TTC549 (cell line): ENCODE measurements at regions not wholly inside any gene's neighbourhood (a gene's known extent, or its start where the extent isn't known, plus 50 kb on each side); places are given as distances from the start of the nearest gene placed in this dataset.
"Not testable (repeated sequence)": the region's sequence is repeated elsewhere in the genome, so short reads cannot be mapped to it uniquely, and the experiment has no call there.

Experiments used
- FAIRE-seq: peaks from 2 replicates; lab custom pipeline; 2012; peaks lifted over from hg19 to GRCh38; lab: Jason Lieb, UNC

GRCh38 chr5:111942661-111943401 is 185.8 kb upstream of the NREP start:
- FAIRE-seq = no peak

GRCh38 chr5:111942201-111942600 is 185.2 kb upstream of the NREP start:
- FAIRE-seq = no peak

DNA sequence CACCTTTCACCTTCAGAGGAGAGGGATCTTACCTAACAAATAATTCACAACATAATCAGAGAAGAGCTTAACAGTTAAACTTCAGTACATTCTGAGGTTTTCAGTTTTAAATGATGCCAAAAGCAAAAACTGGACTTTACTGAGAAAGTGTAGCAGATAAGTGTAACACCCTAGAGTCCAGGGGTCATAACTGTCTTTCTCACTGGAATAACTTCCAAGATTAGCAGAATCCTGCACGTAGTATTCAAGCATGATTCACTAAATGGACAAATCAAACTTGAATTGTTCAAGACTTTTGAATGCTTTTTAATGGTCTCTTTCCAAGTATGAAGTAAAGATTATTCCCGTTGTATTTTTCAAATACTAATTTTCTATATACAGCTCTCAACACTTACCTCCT is 180.1 kb upstream of the NREP start:
- FAIRE-seq = no peak

DNA sequence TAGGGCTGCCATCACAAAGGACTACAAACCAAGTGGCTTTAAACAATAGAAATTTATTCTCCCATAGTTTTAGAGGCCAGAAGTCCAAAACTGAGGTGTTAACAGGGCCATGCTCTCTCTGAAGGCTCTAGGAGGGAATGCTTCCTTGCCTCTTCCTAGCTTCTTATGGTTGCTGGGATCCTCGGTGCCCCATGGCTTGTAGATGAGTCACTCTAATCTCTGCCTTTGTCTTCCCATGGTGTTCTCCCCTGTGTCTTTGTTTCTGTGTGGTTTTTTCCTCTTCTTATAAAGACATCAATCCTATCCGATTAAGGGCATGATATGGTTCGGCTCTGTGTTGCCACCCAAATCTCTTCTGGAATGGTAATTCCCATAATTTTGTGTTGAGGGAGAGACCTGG is 178.8 kb upstream of the NREP start:
- no peak for FAIRE-seq

GRCh38 chr5:111935009-111935408 is 178.0 kb upstream of the NREP start:
- FAIRE-seq = no peak

- FAIRE-seq = no peak
Measured at GRCh38 chr5:111934511-111934910, 177.5 kb upstream of the NREP start.

DNA sequence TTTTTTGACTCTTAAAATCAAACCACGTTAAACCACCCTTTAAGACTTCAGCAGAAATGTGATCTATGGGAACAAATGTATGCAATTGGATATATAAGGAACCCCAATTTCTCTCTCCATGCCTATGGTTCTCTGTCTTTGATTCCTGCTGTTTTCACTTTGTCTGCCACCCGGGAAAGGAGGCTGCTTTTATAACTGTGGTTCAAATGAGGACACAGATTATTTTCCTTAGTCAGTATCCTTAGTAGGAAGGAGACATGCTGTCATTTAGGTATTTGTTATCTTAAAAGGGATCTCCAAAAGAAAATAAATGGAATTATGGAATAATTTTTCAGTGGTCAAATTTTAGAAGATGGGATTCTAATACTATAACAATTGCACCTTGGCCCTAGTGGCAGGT is 176.1 kb upstream of the NREP start:
- FAIRE-seq = no peak

GRCh38 chr5:111932628-111933027 is 175.6 kb upstream of the NREP start:
- FAIRE-seq = no peak

- no peak for FAIRE-seq
Measured at GRCh38 chr5:111932199-111932598, 175.2 kb upstream of the NREP start.

DNA sequence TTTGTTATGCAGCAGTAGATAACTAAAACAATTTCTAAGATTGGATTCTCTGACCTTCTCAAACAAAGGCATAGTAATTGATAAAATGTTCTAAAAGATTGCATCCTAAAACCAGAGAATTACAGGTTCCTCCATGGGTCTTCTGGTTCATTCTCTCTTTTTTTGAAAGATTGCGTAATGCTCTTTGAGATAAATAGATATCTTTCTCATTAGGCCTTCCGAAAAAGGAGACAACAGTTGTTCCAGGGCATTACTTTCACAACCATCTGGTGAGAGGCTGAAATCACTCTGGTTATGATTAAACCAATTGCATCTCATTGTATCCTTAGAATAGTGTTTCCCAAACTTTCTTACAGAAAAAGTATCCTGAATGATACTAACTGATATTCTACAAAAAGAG is 174.7 kb upstream of the NREP start:
- no peak for FAIRE-seq

GRCh38 chr5:111930905-111931461 is 174.0 kb upstream of the NREP start:
- FAIRE-seq = no peak

DNA sequence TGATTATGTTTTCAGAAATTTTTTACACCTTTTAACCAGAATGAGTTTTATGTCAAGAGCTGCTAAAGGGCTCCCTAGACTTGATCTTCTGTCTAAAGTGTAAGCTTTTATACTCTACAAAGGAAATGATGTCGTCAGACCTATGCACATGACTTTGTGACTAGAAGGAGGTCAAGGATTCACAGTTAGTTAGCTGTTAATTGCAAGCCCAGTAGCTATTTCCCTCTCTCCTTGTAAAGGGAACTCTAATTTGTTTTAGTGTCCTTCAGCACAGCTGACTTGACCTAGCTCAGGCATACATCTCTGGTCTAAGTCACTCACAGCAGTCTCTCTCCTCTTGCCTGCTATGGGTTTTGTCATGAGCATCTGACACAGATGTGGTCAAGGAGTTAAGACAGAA is 173.5 kb upstream of the NREP start:
- no peak for FAIRE-seq

GRCh38 chr5:111929867-111930266 is 172.9 kb upstream of the NREP start:
- FAIRE-seq = no peak

DNA sequence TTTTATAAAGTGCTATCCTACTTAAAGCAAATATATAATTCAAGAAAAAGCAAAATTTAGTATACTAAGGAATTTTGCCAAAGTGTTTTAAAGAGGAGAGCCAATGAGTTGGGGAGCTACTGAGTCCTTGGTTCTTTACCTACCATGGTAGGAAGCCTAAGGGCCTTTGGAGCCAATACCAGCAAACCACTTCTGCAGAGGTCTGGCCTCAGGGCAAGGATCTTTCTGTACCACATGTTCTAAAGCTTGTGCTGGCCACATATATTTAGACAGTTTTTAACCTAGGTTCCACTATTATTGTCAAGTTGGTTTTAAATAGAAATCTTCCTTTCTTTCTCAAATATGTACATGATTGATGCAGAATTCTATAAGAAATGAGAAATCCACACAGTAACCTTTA is 172.3 kb upstream of the NREP start:
- no peak for FAIRE-seq

- FAIRE-seq = no peak
Measured at GRCh38 chr5:111928511-111928910, 171.5 kb upstream of the NREP start.

- no peak for FAIRE-seq
Measured at GRCh38 chr5:111927191-111927590, 170.2 kb upstream of the NREP start.

DNA sequence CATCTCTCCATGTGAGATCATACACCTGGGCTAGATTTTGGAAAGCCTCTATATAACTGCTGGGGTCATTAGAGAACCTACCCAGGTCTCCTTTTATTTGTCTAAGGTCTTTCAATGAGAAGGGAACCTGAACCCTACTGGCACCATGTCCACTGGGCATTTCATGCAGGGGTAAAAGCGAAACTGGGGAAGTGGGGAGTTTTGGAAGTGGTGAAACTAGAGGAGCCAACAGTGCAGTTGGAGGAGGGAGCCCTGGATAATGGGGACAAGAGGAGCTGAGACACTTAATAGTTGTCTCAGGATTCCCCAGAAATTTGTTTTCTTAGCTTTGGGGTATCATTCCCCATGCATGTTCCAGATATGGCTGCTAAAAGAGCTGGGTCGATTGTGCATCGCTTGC is 169.0 kb upstream of the NREP start:
- no peak for FAIRE-seq

DNA sequence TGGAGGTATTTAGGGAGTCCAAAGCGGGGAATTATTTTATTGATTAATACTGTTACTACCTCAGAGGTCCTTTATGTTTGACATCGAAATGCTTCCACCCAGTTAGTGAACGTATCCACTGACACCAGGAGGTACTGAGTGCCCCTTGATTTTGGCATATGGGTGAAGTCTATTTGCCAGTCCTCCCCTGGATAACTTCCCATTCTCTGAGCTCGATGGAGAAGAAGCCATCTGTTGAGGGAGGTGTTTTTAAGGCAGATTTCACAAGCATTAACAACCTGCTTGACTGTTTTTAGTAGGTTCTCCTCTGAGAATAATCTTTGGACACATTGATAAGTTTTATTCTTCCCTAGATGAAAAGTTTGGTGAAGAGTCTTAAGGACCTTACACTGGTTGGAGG is 165.3 kb upstream of the NREP start:
- FAIRE-seq = no peak

DNA sequence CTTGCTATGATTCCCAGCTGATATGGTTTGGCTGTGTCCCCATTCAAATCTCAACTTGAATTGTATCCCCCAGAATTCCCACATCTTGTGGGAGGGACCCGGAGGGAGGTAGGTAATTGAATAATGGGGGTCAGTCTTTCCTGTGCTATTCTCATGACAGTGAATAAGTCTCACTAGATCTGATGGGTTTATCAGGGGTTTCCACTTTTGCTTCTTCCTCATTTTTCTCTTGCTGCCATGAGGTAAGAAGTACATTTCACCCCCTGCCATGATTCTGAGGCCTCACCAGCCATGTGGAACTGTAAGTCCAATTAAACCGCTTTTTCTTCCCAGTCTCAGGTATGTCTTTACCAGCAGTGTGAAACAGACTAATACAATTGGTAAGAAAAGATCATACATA is 164.7 kb upstream of the NREP start:
- FAIRE-seq = not testable (repeated sequence)

DNA sequence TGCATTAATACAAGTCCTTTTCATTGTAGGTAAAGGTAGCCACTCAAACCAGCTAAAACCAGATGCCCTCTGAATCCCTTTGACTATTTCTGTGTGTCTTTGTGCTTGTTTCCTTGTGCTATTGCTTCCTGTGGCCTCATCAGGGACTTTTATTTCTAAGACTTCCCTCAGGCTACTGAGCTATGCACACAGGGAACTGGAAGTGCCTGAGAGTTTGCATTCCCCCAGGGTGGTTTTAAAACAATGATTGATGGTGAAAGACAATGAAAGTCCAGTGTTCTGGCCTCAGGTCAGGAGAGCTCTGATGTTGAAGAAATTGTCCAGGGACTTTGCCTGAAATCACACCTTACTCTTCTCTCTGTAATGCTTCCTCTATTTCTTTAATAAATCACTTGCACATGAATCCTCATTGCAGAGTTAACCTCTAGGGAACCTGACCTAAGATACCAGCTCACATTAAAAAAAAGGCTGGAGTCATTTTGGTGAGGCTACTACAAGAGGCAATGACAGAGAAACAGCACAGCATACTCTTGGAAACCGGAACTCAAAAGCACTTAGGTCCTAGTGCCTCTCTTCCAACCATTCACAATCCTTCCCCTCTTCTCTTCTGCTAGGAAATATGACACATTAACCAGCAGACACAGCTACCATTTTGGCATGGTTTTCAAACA is 158.1 kb upstream of the NREP start:
- no peak for FAIRE-seq

- FAIRE-seq = no peak
Measured at GRCh38 chr5:111902436-111902835, 145.4 kb upstream of the NREP start.

DNA sequence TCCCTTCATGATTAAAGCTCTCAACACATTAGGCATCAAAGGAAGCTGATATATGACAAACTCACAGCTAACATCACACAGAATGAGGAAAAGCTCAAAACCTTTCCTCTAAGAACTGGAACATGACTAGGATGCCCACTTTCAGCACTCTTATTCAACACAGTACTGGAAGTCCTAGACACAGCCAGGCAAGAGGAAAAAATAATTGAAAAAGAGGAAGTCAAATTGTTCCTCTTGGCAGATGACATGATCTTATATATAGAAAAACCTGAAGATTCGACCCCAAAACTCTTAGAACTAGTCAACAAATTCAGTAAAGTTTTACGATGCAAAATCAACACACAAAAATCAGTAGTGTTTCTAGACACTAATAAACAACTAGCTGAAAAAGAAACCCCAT is 144.3 kb upstream of the NREP start:
- FAIRE-seq = no peak

GRCh38 chr5:111892949-111893348 is 136.0 kb upstream of the NREP start:
- FAIRE-seq = no peak

- FAIRE-seq = no peak
Measured at GRCh38 chr5:111887706-111888105, 130.7 kb upstream of the NREP start.
